ENCODE measurements at regions not wholly inside any gene's neighbourhood (a gene's known extent, or its start where the extent isn't known, plus 50 kb on each side); places are given as distances from the start of the nearest gene placed in this dataset.

GRCh38 chr4:123747016-123747415 is 350.4 kb downstream of the SPRY1 start:
- Histone ChIP-seq H3K27ac (ENCODE audit: low read depth, low read length, poor library complexity, severe bottlenecking) (no peak overlapping the region), H3K9ac (ENCODE audit: low read length) (no peak overlapping the region), H3K4me1 (ENCODE audit: insufficient read depth, low read length, severe bottlenecking) (peaks cover 22% of the 10 kb centered on the region), H3F3A (ENCODE audit: insufficient read depth, low read length) (no peaks in the 10 kb centered on the region), H2AFZ (ENCODE audit: low read length) (peak overlapping the region; percentile 55; the same call in 1 of the 2 replicates), H3K9me2 (ENCODE audit: low read depth, low read length) (no peaks in the 10 kb centered on the region), H3K4me2 (ENCODE audit: low read length) (peak overlapping the region; percentile 17), H3K9me3 (ENCODE audit: low read length) (no peaks in the 10 kb centered on the region), H4K20me1 (ENCODE audit: insufficient read depth, low read length) (no peaks in the 10 kb centered on the region), H3K27me3 (ENCODE audit: insufficient read depth, low read length) (no peaks in the 10 kb centered on the region), H3K79me2 (ENCODE audit: insufficient read depth, low read length) (no peaks in the 10 kb centered on the region), H3K36me3 (ENCODE audit: insufficient read depth, low read length) (no peaks in the 10 kb centered on the region), H3K4me3 (ENCODE audit: low read depth, low read length, poor library complexity, severe bottlenecking) (no peak overlapping the region)
- TF ChIP-seq CTCF (IDR thresholded peaks at IDR 0.05; ENCODE audit: low read length) = no peak; the same call in 1 of the 2 replicates
- no peak for TF ChIP-seq EZH2 (IDR thresholded peaks at IDR 0.05; ENCODE audit: borderline replicate concordance, low read length)

GRCh38 chr4:123748806-123749205 is 352.2 kb downstream of the SPRY1 start:
- TF ChIP-seq CTCF (IDR thresholded peaks at IDR 0.05; ENCODE audit: low read length) = no peak
- no peak for TF ChIP-seq EZH2 (IDR thresholded peaks at IDR 0.05; ENCODE audit: borderline replicate concordance, low read length)
- no peak overlapping the region for H3K9ac ChIP-seq (ENCODE audit: low read length)

GRCh38 chr4:123749383-123749782 is 352.8 kb downstream of the SPRY1 start:
- Histone ChIP-seq H3F3A (ENCODE audit: insufficient read depth, low read length) (no peaks in the 10 kb centered on the region), H2AFZ (ENCODE audit: low read length) (peak overlapping the region; percentile 15; the same call in 1 of the 2 replicates), H3K9ac (ENCODE audit: low read length) (no peak overlapping the region), H3K4me2 (ENCODE audit: low read length) (peak overlapping the region; percentile 23; the same call in 1 of the 2 replicates), H3K79me2 (ENCODE audit: insufficient read depth, low read length) (no peaks in the 10 kb centered on the region), H3K36me3 (ENCODE audit: insufficient read depth, low read length) (no peaks in the 10 kb centered on the region), H3K4me1 (ENCODE audit: insufficient read depth, low read length, severe bottlenecking) (peaks cover 22% of the 10 kb centered on the region), H3K27me3 (ENCODE audit: insufficient read depth, low read length) (no peaks in the 10 kb centered on the region), H3K27ac (ENCODE audit: low read depth, low read length, poor library complexity, severe bottlenecking) (no peak overlapping the region), H3K9me3 (ENCODE audit: low read length) (no peaks in the 10 kb centered on the region), H3K4me3 (ENCODE audit: low read depth, low read length, poor library complexity, severe bottlenecking) (no peak overlapping the region), H3K9me2 (ENCODE audit: low read depth, low read length) (no peaks in the 10 kb centered on the region), H4K20me1 (ENCODE audit: insufficient read depth, low read length) (no peaks in the 10 kb centered on the region)
- no peak for TF ChIP-seq EZH2 (IDR thresholded peaks at IDR 0.05; ENCODE audit: borderline replicate concordance, low read length)
- TF ChIP-seq CTCF (IDR thresholded peaks at IDR 0.05; ENCODE audit: low read length) = no peak

More at GRCh38 chr4:123748806-123749205, 352.2 kb downstream of the SPRY1 start:
- no peaks in the 10 kb centered on the region for H3K9me2 ChIP-seq (ENCODE audit: low read depth, low read length)
- H3K27me3 ChIP-seq (ENCODE audit: insufficient read depth, low read length) = no peaks in the 10 kb centered on the region
- no peak overlapping the region for H2AFZ ChIP-seq (ENCODE audit: low read length)
- no peaks in the 10 kb centered on the region for H3K79me2 ChIP-seq (ENCODE audit: insufficient read depth, low read length)
- H4K20me1 ChIP-seq (ENCODE audit: insufficient read depth, low read length) = no peaks in the 10 kb centered on the region
- no peaks in the 10 kb centered on the region for H3F3A ChIP-seq (ENCODE audit: insufficient read depth, low read length)
- peaks cover 22% of the 10 kb centered on the region for H3K4me1 ChIP-seq (ENCODE audit: insufficient read depth, low read length, severe bottlenecking)
- no peaks in the 10 kb centered on the region for H3K36me3 ChIP-seq (ENCODE audit: insufficient read depth, low read length)
- no peak overlapping the region for H3K4me3 ChIP-seq (ENCODE audit: low read depth, low read length, poor library complexity, severe bottlenecking)
- no peaks in the 10 kb centered on the region for H3K9me3 ChIP-seq (ENCODE audit: low read length)
- H3K4me2 ChIP-seq (ENCODE audit: low read length) = no peak overlapping the region
- H3K27ac ChIP-seq (ENCODE audit: low read depth, low read length, poor library complexity, severe bottlenecking) = no peak overlapping the region
